Caco-2 (cell line): ENCODE measurements at regions not wholly inside any gene's neighbourhood (a gene's known extent, or its start where the extent isn't known, plus 50 kb on each side); places are given as distances from the start of the nearest gene placed in this dataset.

ENCODE experiments used
- BruUV-seq: library from RNA; stranded (reverse); fragments of 400-500 nt; replicated peaks from 2 replicates; lab custom pipeline; 2021; lab: Mats Ljungman, UMichigan
- CTCF ChIA-PET: fragments of 300-600 bp; sonication (Branson Sonifier 250); formaldehyde crosslinking; loops from one replicate; lab custom pipeline; 2022; ENCODE audit warnings: antibody characterized with exemption; lab: Charles Lee
- POLR2A ChIA-PET: fragments of 300-600 bp; sonication (Branson Sonifier 250); formaldehyde crosslinking; loops from one replicate; lab custom pipeline; 2022; ENCODE audit warnings: antibody characterized with exemption; lab: Charles Lee
- DNase-seq, 2 experiments: peaks; one replicate each; pipeline versions ENCODE4 v3.0.0 to v3.0.0-alpha.2; 2020 to 2022
- H3K27me3 ChIP-seq: replicated peaks from 2 replicates; pipeline ENCODE4 v1.6.0; 2011; ENCODE audit warnings: low read length; ENCODE audit not compliant: control insufficient read depth, insufficient read depth
- H3K36me3 ChIP-seq: 2 replicates; pipeline ENCODE4 v1.5.1; 2011; ENCODE audit warnings: low read length; ENCODE audit not compliant: control insufficient read depth, insufficient read depth
- H3K4me1 ChIP-seq: fragments of 250-450 bp; sonication (Bioruptor Pico); 2 replicates; pipeline ENCODE4 v1.5.1; 2020; ENCODE audit warnings: mild to moderate bottlenecking
- H3K4me3 ChIP-seq: 2 replicates; pipeline ENCODE4 v1.5.1; 2011; ENCODE audit warnings: low read depth, mild to moderate bottlenecking, control low read depth, low read length
- H3K9me3 ChIP-seq: fragments of 250-450 bp; sonication (Bioruptor Pico); 2 replicates; pipeline ENCODE4 v1.5.1; 2020; ENCODE audit warnings: mild to moderate bottlenecking, moderate library complexity
- H3K27ac Mint-ChIP-seq: one replicate; pipeline ENCODE4 v1.8.0; 2022; ENCODE audit warnings: mixed read lengths; ENCODE audit not compliant: unreplicated experiment
- H3K27me3 Mint-ChIP-seq: one replicate; pipeline ENCODE4 v1.8.0; 2022; ENCODE audit warnings: mixed read lengths; ENCODE audit not compliant: insufficient read depth, unreplicated experiment
- H3K36me3 Mint-ChIP-seq: one replicate; pipeline ENCODE4 v1.8.0; 2022; ENCODE audit warnings: mild to moderate bottlenecking, mixed read lengths; ENCODE audit not compliant: insufficient read depth, unreplicated experiment
- H3K4me1 Mint-ChIP-seq: one replicate; pipeline ENCODE4 v1.8.0; 2022; ENCODE audit warnings: low read depth, mixed read lengths; ENCODE audit not compliant: unreplicated experiment
- H3K4me3 Mint-ChIP-seq: one replicate; pipeline ENCODE4 v1.8.0; 2022; ENCODE audit warnings: mild to moderate bottlenecking, moderate library complexity, mixed read lengths; ENCODE audit not compliant: unreplicated experiment
- H3K9me3 Mint-ChIP-seq: one replicate; pipeline ENCODE4 v1.8.0; 2022; ENCODE audit warnings: mixed read lengths; ENCODE audit not compliant: unreplicated experiment
- intact Hi-C: fragments of 100-400 bp; cut with micrococcal nuclease; formaldehyde crosslinking; loops from one replicate; pipeline ENCODE4 v1.10.0; 2022; ENCODE audit not compliant: unreplicated experiment
- TF ChIP-seq, protein P1 (sequence below), 2 experiments: fragments of 200-600 bp in 1 of 2; IDR thresholded peaks; 1 replicate in 1 of 2; 2 replicates in 1 of 2; pipeline versions ENCODE4 v1.5.1 to v1.8.0; 2011 to 2022; ENCODE audit warnings: antibody characterized with exemption in 1 of 2, control low read depth in 1 of 2, inconsistent platforms in 1 of 2, low read depth in 1 of 2, low read length in 1 of 2, mild to moderate bottlenecking in 1 of 2, moderate library complexity in 1 of 2; ENCODE audit not compliant: insufficient read depth in 1 of 2, severe bottlenecking in 1 of 2, unreplicated experiment in 1 of 2

DNA sequence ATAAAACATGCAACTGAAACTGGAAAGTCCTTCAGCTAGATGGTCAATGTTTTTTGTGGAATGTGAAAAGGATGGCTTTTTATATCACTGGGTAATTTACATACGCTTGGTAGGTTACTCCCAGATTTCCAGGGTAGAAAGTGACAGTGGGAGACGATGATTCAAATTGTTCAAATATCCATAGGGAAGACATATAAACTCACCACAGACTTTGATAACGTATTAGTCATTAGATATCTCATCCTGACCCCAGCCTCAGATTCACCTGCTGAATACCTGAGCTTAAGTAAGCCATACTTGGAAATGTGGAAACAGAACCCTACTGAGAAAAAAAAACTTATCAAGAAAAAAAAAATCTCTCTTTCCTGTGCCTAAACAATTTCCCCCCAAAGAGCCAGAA lies 169.4 kb downstream of the ZNF674 start:
- H3K27me3 ChIP-seq = no peaks in the 10 kb centered on the region
- H3K9me3 ChIP-seq = no peaks in the 10 kb centered on the region
- TF ChIP-seq, protein P1, sequence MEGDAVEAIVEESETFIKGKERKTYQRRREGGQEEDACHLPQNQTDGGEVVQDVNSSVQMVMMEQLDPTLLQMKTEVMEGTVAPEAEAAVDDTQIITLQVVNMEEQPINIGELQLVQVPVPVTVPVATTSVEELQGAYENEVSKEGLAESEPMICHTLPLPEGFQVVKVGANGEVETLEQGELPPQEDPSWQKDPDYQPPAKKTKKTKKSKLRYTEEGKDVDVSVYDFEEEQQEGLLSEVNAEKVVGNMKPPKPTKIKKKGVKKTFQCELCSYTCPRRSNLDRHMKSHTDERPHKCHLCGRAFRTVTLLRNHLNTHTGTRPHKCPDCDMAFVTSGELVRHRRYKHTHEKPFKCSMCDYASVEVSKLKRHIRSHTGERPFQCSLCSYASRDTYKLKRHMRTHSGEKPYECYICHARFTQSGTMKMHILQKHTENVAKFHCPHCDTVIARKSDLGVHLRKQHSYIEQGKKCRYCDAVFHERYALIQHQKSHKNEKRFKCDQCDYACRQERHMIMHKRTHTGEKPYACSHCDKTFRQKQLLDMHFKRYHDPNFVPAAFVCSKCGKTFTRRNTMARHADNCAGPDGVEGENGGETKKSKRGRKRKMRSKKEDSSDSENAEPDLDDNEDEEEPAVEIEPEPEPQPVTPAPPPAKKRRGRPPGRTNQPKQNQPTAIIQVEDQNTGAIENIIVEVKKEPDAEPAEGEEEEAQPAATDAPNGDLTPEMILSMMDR (IDR thresholded peaks at IDR 0.05; ENCODE audit: insufficient read depth in 1 of 2, low read depth in 1 of 2, low read length in 1 of 2, severe bottlenecking in 1 of 2, unreplicated experiment in 1 of 2) = no peak
- no peak overlapping the region for H3K4me3 Mint-ChIP-seq
- H3K4me3 ChIP-seq = no peak overlapping the region
- H3K36me3 Mint-ChIP-seq = peaks cover 6% of the 10 kb centered on the region
- BruUV-seq = no TSS peak
- no peaks in the 10 kb centered on the region for H3K36me3 ChIP-seq
- peaks cover 16% of the 10 kb centered on the region for H3K4me1 ChIP-seq
- peaks cover 19% of the 10 kb centered on the region for H3K4me1 Mint-ChIP-seq
- ChIA-PET CTCF (interaction anchor here (0.6 to 1.2 kb wide), 8 partner anchors 11 to 1099 kb away, joined by 3 to 7 read pairs (median 4); no protein-coding TSS in a partner anchor), POLR2A (no interaction called here)
- intact Hi-C loops = loop anchor here (1.0 to 5.0 kb wide), 3 partner anchors 49 to 861 kb away; no protein-coding TSS in a partner anchor
- H3K27me3 Mint-ChIP-seq = no peaks in the 10 kb centered on the region
- H3K9me3 Mint-ChIP-seq = peaks cover 12% of the 10 kb centered on the region
- DNase-seq = no peak
- no peak overlapping the region for H3K27ac Mint-ChIP-seq

DNA sequence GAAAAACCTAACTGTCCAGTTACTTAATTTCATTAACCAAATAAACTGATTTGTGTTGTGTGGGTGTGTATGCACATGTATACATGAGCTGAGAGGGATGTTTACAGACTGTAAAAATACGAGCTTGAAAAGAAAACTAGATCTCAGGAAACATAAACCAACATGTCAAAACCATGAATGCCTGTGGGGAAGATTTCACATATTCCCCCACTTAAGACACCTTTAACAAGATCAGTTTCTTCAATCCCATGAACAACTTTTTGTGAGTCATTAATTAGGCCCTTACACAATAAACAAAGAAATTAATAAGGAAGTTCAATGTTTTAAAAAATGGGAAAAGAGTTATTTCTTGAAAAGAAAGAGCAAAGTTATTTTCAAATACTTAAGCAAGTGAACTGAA lies 170.8 kb downstream of the ZNF674 start:
- TF ChIP-seq, protein P1 (IDR thresholded peaks at IDR 0.05; ENCODE audit: insufficient read depth in 1 of 2, low read depth in 1 of 2, low read length in 1 of 2, severe bottlenecking in 1 of 2, unreplicated experiment in 1 of 2) = no peak
- Histone ChIP-seq H3K9me3 (no peaks in the 10 kb centered on the region), H3K4me1 (peaks cover 16% of the 10 kb centered on the region), H3K36me3 (no peaks in the 10 kb centered on the region), H3K4me3 (no peak overlapping the region), H3K27me3 (no peaks in the 10 kb centered on the region)
- CTCF ChIA-PET = no interaction called here
- H3K4me1 Mint-ChIP-seq = peaks cover 19% of the 10 kb centered on the region
- no peak overlapping the region for H3K4me3 Mint-ChIP-seq
- peaks cover 12% of the 10 kb centered on the region for H3K9me3 Mint-ChIP-seq
- POLR2A ChIA-PET = no interaction called here
- intact Hi-C loops = no loop called here
- no peak overlapping the region for H3K27ac Mint-ChIP-seq
- BruUV-seq = no TSS peak
- no peaks in the 10 kb centered on the region for H3K27me3 Mint-ChIP-seq
- DNase-seq = no peak
- H3K36me3 Mint-ChIP-seq = peaks cover 6% of the 10 kb centered on the region

DNA sequence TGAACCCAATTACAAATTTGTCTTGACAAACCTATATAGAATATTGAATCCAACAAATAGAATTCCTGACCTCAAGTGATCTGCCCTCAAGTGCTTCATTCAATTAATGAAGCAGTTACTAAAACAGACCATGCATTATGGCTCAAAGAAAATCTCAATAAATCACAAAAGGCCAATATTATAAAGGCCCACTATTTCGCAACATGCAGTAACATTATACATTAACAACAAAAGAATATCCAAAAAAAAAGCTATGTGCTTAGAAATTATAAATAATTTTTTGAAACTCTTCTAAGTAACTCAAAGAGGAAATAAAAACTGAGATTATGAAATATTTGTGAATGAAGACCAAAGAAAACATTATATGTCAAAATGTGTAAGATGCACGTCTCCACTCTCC lies 177.7 kb downstream of the ZNF674 start:
- no peak overlapping the region for H3K4me3 ChIP-seq
- Mint-ChIP-seq H3K4me1 (peaks cover 14% of the 10 kb centered on the region), H3K27me3 (no peaks in the 10 kb centered on the region), H3K27ac (no peak overlapping the region), H3K9me3 (peaks cover 9% of the 10 kb centered on the region), H3K36me3 (no peaks in the 10 kb centered on the region), H3K4me3 (no peak overlapping the region)
- POLR2A ChIA-PET = interaction anchor here (0.5 kb wide), 1 partner anchor 41 kb away, joined by 3 read pairs; no protein-coding TSS in a partner anchor
- peaks cover 5% of the 10 kb centered on the region for H3K4me1 ChIP-seq
- no peaks in the 10 kb centered on the region for H3K36me3 ChIP-seq
- no peaks in the 10 kb centered on the region for H3K9me3 ChIP-seq
- intact Hi-C loops = no loop called here
- no TSS peak for BruUV-seq
- TF ChIP-seq, protein P1 (IDR thresholded peaks at IDR 0.05; ENCODE audit: insufficient read depth in 1 of 2, low read depth in 1 of 2, low read length in 1 of 2, severe bottlenecking in 1 of 2, unreplicated experiment in 1 of 2) = no peak
- DNase-seq = no peak
- H3K27me3 ChIP-seq = no peaks in the 10 kb centered on the region
- CTCF ChIA-PET = no interaction called here
